Inflammatory macrophage treated with lipopolysaccharide for 1 hour (primary cell): ENCODE measurements at regions not wholly inside any gene's neighbourhood (a gene's known extent, or its start where the extent isn't known, plus 50 kb on each side); places are given as distances from the start of the nearest gene placed in this dataset.

Source experiments
- DNase-seq, 2 donors: peaks; one replicate each; pipeline ENCODE4 v3.0.0-alpha.2; 2020 to 2022

DNA sequence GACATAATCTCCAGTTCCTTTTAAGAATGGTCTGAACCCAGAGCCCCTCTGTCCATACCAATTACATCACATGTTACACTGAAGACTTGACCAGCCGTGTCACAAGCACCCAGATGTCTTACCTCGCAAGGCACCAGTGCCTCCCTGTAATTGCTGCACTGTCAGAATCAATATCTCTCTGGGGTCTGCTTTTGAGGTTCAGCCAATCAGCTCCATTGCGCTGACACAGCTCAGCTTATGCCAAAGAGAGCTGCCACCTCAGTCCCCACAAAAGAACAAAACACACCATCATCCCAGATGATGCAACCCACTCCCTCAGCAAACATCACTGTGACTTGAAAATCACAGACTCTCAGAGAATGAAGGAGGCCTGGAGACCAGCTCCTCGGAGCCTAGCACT is 82.5 kb upstream of the SORBS2 start:
- no peak for DNase-seq

GRCh38 chr4:185895351-185895750 is 83.4 kb upstream of the SORBS2 start:
- DNase-seq = no peak

DNA sequence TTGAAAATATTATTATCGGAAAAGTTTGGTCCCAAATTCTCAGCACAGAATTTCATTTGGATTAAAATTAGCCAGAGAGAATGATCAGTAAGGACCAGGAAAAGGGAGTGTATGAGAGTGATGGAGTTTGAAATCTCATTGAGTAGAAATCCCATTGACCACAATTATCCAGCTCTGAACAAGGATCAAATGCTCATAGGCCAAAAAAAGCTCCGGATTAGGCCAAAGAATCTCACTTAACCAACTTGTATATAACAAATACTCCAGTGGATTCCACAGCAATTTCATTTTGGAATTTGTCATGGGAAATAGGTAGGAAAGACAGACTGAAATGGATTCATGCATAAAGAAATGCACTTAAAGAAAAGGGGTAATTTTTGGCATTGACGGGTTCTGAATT is 83.9 kb upstream of the SORBS2 start:
- no peak for DNase-seq

- no peak for DNase-seq
These were observed 85.0 kb upstream of the SORBS2 start for GRCh38 chr4:185896817-185897488.

- DNase-seq = no peak
These were observed 86.4 kb upstream of the SORBS2 start for GRCh38 chr4:185898413-185898812.

DNA sequence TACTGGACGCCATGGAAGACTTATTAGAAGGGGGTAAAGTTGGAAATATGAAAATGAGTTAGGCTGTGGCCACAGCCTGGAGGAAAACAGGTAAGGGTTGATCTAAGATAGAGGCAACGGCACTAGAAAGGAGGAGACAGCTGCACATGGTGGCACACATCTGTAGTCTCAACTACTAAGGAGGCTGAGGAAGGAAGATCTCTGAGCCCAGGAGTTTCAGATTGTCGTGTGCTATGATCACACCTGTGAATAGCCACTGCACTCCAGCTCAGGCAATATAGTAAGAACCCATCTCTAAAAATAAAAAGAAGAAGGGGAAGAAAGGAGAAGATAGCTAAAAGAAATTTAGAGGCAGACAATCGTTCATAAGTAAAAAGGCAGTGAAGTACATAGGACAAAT is 87.8 kb upstream of the SORBS2 start:
- DNase-seq = no peak

- no peak for DNase-seq
These were observed 90.7 kb upstream of the SORBS2 start for GRCh38 chr4:185902654-185903053.

- DNase-seq = no peak
These were observed 91.2 kb upstream of the SORBS2 start for GRCh38 chr4:185903205-185903604.

DNA sequence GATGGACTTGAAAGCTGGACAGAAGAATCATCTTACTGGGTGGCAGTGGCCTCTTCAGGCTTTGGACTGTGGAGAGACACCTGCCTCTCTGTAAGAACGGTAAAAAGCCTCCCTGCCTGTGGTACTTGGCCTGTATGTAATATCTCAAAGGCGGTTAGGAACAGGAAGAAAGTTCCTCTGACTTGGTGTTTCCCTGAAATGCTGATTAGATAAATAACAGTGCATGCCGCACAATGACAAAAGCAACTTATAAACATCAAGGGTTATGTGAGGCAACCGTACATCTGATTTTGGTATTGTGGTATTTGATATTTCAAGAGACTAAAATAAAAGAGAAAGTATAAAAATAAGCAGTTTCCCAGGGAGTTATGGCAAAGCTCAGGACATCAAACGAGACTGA is 92.4 kb upstream of the SORBS2 start:
- no peak for DNase-seq

DNA sequence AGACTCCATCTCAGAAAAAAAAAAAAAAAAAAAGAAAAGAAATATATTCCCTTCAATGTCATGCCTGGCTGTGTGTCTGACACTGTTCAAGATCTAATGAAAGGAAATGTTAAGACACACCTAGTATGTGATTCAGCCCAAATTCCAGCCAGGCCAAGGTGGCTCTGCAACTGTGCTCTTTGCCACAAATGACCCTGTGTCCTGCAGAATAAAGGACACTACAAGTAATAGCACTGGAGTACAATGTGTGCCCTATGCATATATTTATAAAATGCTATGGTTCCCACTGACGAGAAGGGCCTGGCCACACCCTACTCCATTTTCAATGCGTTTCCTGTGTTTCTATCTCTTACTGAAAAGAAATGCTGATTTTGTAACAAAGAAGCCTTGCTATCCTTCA is 98.0 kb upstream of the SORBS2 start:
- DNase-seq = no peak

GRCh38 chr4:185911556-185912064 is 99.6 kb upstream of the SORBS2 start:
- DNase-seq = no peak

DNA sequence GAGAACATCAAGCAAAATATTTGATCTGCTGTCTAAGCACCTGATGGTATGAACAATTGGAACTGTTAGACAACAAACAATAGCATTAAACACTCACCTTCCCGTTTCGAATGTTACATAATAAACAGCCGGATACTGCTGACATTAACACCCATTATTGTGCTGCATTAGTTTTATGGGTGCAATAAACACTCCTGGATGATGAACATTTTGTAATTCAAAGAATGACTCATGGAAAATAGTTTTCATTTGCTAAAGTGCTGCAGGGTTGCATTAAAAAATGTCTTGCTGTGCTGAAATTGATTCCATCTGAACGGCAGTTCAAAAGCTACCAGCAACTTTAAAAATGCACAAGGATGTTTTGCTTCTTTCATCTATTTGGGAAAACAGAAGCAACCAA is 100.8 kb upstream of the SORBS2 start:
- no peak for DNase-seq

GRCh38 chr4:185914583-185915199 is 102.7 kb upstream of the SORBS2 start:
- DNase-seq = no peak

DNA sequence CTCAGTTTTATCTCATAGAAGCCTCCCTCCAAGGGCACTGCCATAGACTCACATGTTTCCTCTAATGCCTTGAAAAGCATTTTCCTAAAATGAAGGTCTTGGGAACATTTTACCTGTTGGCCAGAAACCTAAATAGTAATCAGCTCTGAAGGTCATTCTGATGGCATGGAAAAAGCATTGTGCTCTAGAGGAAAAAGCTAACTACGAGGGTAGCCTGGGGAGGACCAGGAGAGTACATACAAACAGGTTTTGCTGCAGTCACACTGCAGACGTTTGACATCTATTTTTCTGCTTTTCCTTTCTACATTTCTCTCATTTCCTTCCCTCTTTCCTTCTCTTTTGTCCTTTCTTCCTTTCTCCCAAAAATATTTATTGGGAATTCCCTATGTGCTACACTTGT is 103.3 kb upstream of the SORBS2 start:
- no peak for DNase-seq

- no peak for DNase-seq
These were observed 103.8 kb upstream of the SORBS2 start for GRCh38 chr4:185915817-185916216.

GRCh38 chr4:185916231-185916630 is 104.2 kb upstream of the SORBS2 start:
- no peak for DNase-seq

GRCh38 chr4:185916683-185917082 is 104.7 kb upstream of the SORBS2 start:
- DNase-seq = no peak

DNA sequence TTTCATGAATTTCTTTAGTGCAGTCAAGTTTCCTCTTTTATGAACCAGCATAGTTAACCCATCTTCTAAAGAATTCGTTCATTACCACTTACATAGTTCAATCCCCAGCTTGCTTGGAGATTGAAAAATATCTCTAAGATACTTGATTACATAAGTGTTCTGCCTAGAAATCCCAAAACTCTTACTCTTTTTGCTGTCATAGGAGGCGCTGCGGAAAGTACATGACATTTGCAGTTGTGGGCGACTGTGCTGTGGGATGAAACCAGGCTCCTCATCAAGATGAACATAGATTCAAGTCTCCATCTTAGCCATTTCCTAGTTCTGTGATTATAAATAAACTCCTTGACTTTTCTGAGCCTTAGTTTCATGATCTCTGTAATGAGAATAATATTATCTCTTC is 107.1 kb upstream of the SORBS2 start:
- no peak for DNase-seq

- no peak for DNase-seq
These were observed 108.2 kb upstream of the SORBS2 start for GRCh38 chr4:185920171-185920570.

GRCh38 chr4:185920691-185921260 is 108.8 kb upstream of the SORBS2 start:
- DNase-seq = no peak

- DNase-seq = no peak
These were observed 109.9 kb upstream of the SORBS2 start for GRCh38 chr4:185921583-185922555.

- DNase-seq = no peak
These were observed 112.6 kb upstream of the SORBS2 start for GRCh38 chr4:185924458-185925044.

- no peak for DNase-seq
These were observed 113.9 kb upstream of the SORBS2 start for GRCh38 chr4:185925910-185926360.
